Left renal cortex interstitium (tissue), 4 donors: ENCODE measurements at regions not wholly inside any gene's neighbourhood (a gene's known extent, or its start where the extent isn't known, plus 50 kb on each side); places are given as distances from the start of the nearest gene placed in this dataset.
A peak's percentile ranks its signal among the peaks of the same experiment; 100 is the strongest.

ENCODE experiments used
- DNase-seq, 4 donors: peaks; one replicate each; pipeline ENCODE4 v3.0.0-alpha.2; 2013; ENCODE audit warnings: low read depth in 4 of 4, low spot score in 2 of 4, missing footprints in 1 of 4

DNA sequence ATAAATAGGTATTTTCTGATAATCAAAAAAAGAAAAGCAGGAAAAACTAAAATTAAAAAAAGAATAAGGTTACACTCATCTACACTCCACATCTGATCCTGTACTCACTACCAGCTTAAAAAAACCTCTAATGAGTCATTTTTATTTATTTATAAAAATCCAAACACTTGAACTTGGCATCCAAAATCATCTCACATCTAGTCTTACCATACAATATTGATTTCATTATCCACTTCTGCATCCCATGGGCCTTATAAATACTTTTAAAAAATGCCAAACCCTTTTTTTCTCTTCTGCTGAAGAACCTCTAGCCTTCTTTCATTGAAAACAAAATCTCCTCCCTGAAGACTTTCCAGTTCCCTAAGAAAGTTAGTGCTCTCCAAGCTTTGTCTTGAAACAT is 109.7 kb downstream of the TMTC3 start:
- DNase-seq, result no peak

DNA sequence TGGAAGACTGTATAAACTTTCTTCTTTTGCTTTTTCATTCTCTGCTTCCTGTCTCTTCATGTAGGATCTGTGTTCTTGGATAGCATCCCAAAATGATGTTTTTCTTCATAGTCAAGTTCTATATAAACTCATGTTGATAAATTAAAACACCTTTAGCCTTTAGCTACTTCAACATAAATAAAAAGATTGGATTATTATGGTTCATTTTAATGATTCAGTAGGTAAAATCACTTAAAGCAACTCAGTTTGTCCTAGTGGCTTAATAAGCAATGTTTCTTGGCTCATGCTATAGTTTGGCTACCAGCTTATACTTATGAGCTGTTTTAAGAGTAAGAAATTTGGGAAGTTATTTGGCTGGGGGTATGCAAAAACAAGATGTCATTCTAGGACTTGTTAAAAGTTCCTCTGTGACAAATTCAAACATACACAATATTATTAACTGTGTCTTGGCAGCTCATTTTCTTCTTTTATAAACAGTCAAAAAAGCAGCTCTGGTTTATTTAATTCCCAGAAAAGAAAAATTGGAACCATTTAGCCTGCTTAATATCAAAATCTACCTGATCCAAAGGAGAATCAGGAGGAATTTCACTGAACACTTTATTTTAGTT is 111.4 kb downstream of the TMTC3 start:
- DNase-seq, result no peak

DNA sequence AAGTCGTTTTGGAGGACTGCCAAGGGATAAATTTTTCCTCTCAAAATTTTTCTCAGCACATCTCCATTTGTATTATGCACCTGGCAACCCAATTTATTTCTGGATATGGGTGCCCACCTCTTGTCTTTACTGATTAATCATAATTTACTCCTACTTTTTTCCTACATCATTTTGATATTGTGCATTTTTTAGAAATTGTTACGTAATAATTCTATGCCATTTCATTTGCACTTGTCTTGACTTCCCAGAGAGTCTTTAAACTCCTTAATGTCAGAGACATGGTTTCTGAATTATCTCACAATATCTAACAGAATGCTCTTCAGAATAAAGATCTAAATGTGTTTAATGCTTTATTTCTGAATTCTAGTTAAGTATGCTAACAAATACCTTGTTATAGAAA is 113.1 kb downstream of the TMTC3 start:
- DNase-seq, result no peak

DNA sequence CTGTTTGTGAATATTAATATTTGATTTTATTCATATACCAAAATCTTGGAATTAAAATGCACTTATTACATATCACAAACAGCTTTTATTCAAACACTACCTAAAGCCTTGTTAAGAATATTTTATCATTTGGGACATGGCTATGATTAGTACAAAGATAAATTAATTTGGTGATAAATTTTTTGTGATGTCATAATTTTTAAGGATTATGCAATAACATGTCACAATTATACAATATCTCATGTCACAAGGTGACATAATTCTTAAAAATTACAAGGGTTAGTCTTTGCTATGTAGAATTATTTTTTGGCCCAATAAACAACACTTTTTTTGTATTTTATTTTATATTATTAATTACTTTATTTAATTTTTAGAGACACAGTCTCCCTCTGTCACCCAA is 113.7 kb downstream of the TMTC3 start:
- no peak for DNase-seq

DNA sequence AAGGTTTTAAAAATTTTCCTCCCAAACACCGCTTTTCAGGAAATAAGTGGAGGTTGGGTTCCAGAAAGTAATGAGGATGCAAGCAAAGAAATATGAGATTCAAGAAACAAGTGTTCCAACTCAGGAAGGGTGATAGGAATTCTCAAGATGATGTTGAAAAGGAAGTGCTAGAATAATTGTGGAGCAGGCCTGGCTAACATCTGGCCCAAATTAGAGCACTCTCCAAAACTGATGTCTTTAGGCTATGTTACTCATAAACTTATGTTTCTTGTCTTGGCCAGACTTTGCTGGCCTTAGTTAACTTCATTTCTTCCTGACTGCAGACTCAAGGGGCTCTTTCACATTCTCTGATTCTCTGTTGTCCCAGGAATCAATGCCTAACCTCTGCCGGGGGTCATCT is 116.3 kb downstream of the TMTC3 start:
- DNase-seq, result no peak

DNA sequence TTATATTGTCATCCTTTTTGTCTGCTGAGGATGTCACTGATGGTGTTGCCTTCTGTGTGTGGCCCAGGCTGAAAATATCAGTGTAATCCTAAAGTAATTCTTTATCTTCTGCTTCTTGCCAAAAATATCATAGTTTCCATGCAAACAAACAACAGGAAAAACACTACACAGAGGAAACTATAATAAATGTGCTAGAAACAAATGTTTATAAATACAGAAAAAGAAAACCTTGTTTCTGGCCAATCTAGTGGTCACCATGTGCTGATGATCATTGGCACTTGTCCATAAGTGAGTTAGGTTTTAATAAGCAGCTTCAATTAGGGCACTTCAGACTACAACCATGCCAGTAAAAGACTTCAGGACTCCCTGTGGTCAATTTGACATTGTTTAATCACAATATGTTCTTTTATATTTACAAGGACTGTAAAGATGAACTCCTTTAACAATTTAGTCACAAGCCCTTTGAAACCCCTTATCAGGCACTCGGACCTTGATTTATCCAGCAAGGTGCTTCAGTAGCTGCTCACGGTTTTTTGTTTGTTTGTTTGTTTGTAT is 124.8 kb downstream of the TMTC3 start:
- peak in 1 of 4 donors; percentile 2 for DNase-seq

DNA sequence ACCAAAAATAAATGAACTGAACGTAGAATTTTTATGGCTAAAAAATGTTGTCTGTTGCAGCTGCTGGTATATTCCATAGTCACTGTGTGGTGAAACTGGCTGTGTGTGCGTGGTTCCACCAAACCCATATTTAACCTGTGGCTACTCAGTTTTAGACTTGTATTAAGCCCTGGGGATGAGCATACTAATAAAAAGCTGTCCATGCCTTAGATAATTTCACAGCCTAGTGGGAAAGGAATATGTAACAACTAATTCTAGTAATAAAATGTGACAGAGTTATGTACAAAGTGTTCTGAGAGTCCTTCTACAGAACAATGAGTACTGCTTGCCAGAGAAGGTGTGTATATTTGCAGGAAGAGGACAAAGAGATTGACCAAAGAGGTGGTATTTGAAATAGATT is 125.5 kb downstream of the TMTC3 start:
- DNase-seq, result no peak

DNA sequence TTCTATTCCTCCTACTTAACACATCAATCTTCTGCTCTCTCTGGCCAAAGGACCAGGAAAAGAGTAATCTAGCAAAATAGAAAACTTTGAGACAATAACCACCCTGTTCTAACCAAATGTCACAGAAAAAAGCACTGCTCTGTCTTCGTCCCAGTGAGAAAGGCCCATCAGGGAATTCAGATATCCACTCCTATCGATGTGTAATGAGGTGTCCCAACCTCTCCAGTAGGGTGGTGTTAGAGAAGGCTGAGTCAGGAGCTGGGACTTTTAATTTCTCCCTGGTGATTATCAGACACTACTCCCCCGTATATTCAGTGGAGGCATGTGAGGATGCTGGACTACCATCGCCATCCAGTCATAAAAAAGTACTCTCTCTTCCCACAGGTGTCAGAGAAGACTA is 130.3 kb downstream of the TMTC3 start:
- no peak for DNase-seq

DNA sequence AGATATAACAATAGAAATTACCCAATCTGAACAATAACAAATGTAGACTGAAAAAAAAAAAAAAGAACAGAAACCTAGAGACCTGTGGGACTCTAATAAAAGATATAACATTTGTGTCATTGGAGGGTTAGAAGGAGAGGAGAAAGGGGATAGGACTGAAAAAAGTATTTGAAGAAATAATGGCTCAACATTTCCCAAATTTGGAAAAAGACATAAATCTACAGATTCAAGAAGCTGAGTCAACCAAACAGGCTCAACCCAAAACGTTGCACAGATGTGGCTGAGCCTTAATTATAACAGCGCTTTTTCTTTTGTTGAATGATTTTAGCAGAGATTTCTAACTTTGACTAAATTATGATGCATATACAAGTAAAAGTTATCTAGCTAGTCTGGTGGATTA is 131.3 kb downstream of the TMTC3 start:
- no peak for DNase-seq

DNA sequence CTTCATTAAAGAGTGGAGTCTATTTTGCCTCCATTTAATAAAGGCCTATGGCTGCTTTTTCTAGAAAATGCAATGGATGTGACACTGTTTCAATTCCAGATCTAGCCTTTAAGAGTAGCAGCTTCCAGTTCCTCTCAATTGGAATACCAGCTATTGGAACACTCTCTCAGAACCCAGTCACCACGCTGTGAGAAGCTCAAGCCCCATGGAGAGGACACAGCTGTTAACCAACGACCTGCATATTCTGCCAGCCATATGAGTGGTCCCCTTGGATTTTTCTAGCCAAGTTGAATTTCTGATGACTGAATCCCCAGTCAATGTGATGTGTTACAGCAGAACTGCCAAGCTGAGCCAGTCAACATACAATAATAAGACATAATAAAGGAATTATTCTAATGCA is 131.8 kb downstream of the TMTC3 start:
- DNase-seq, result no peak

DNA sequence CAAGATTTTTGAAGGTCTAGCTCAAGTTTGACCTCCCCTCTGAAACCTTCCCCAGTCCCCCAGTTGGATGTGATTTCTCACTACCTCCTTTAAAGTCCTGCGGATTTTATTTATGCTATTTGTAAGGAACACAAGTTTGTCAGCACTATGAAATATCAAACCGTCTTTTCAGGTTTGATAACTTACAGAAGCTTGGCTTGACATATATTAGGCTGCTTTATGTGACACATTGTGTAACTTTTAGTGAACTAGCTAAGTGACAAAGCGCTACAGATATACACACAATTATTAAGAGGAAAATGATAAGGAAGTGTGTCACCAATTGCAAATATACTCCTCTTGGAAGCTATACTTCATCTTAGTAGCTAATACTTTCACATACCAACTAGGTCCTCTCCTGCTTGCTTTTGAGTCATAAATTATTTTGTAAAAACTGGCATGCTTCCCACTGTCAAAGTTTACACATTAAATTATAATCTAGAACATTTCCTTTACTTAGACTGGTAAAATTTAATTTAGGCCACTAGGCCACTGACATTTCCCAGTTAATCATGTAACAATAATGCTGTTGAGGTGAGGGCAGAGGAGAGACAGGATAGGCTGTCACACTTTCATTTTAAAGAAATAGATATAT is 149.5 kb downstream of the TMTC3 start:
- no peak for DNase-seq

DNA sequence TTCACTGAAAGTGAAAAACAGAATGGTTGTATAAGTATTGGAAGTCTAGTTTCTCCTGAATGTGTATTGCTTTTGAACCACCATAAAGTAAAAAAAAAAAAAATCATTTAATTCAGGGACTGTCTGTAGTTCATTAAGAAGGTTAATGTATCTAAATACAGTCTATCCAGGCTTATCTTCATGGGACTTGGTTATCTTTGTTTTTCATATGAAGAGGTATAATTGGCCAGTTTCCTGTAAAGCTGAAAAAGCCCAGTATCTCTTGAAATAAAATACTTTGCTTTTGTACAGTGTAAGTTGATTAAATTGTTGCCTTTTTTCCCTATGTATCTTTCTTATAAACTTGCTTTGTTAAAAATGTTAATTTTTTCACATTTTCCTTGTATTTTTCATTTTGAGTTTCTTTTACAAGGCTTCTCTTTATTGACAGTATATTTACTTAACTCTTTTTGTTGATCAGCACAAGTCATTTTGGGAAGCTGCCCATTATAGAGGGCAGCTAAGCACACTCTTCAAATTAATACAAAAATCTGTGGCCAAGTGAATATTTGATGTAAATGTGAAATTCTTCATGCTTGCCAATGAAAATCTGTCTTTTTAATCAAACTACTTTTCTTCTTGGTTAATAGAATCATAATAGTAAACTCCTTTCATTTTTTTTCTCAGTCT is 156.0 kb downstream of the TMTC3 start:
- no peak for DNase-seq

DNA sequence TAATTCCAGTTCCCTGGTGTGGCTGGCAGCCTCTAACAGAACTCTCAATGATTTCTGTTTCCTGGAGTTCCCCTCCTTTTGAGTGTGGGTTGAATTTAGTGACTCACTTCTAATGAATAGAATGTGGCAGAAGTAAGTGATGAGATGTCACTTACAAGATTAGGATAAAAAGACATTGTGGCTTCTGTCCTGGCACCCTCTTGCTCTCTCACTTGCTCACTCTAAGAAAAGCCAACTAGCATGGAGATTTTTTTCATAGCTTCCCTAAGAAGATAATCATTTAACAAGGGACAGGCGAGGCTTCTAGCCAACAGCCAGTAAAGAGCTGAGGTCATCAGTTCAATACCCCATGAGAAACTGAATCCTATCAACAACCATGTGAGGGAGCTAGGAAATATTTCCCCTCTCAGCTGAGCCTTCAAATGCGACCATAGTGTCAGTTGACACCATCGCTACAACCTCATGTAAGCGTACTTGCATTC is 156.7 kb downstream of the TMTC3 start:
- no peak for DNase-seq

DNA sequence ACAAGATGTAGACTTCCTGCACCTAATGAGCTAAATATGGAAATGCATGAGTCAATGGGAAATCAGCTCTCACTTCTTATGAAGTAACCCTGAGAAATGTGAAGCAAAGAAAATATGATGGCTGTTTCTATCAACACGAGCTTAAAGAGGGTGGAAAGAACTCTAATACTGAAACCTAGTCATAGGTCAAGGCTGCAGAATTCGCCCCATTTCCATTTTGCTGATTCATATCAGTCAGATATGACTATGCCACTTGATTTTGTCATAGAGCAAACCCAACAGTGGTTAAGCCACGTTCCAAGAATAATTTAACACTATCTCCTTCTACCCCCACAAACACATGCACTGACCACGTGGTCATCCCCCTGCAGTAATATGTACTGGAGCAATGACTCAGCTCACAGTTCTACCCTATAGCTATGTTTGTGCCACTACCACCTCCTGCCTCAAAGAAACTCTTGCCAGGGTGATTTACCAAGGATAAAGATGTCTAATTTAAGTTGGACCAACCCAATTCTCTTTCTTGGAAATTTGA is 157.5 kb downstream of the TMTC3 start:
- DNase-seq, result no peak

DNA sequence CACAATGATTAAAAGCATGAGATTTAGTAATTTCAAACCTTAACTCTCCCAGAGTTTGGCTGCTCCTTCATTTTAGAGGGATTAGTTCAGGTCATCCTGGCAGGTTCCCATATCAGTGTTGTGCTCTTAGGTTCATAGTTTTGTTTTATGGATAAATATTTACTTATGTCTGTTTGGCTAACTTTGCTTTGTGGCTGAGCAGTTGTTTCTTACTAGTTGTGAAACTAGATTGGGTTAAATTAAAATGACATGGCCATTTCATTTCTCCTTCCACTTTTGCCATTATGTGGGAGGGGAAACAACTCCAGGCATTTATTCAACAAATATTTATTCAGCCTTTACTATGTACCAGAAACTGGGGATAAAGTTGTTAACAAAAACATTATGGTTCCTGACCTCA is 158.8 kb downstream of the TMTC3 start:
- no peak for DNase-seq

DNA sequence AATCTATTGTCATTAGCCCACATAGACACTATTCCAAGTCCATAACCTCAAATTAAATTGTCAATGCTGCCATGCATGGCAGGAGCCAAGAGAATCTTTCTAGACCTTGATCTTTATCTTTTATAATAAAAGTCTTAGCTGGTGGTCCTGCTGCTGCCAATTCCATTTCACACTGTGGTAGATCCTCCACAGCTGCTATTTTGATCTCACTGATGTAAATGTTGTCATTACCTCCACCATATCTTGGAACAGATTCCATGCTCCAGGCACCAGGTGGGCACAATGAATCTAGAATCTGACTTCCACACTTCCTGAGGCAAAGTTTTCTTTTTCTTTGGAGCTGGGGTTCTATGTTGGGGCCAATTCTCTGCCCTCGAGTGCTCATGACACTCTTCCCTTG is 161.2 kb downstream of the TMTC3 start:
- DNase-seq, result no peak

DNA sequence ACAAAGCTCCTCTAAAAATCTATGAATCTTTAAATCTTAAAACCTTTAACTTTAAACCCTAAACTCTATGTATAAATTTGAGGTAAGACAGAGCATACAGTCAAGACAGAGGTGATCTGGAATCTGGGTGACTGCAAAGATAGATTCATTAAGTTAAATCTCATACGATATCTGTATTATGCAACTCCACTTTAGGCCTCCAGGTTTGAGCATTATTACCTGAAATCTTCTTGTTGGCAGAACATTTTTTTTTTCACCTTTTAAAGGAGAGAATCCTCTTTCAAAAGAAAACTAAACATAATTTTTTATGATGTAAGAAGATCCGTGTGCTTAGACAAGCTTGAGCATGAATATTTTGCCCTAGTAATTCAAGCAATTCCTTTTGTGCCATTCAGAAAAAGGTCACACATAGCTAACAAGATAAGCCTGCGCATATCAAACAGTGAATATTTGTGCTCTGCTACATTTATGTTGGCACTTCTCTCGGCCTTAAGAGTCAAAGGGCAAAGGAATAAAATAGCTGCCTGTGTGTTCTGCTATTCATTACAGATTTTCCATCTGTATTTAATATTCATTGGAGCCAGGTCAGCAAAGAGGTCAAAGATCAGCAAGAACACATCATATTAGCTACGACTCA is 163.3 kb downstream of the TMTC3 start:
- DNase-seq, result no peak

DNA sequence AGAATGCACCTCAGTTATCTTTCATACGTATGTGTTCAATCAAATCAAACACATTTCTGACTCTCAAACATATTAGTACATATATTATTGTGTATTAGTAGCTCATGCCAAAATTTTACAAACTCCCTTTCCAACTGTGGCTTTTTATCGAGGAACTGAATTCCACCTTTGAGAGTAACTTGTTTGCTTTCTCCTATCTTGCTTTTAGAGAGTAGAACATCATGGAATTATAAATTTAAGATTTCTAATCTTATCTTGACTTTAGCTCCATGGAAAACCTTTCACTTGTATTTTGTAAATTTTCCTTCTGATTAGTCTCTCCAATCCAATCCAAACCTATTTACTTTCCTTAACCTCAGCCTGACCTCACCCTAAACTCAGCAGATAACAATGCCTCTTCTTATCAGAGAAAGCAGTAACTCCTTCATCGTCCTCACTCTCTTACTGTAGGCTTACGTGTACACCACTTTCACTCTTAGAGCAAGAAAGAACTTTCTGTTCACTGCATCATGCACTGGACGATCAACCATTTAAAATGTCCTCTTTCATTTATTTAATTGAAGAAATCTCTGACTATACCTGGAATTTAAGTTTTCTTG is 164.5 kb downstream of the TMTC3 start:
- DNase-seq, result no peak

DNA sequence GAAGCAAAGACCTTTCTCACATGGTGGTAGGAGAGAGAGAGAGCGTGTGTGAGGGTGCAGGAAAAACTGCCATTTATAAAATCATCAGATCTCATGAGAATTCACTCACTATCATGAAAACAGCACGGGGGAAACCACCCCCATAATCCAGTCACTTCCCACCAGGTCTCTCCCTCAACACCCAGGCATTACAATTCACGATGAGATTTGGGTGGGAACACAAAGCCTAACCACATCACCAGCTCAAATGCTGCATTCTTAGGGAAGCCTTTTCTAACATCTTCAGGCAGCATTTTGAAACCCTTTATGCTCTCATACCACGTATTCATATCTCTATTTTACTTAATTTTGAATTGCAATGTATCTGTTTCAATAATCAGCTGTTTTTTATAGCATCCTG is 165.9 kb downstream of the TMTC3 start:
- DNase-seq, result no peak

DNA sequence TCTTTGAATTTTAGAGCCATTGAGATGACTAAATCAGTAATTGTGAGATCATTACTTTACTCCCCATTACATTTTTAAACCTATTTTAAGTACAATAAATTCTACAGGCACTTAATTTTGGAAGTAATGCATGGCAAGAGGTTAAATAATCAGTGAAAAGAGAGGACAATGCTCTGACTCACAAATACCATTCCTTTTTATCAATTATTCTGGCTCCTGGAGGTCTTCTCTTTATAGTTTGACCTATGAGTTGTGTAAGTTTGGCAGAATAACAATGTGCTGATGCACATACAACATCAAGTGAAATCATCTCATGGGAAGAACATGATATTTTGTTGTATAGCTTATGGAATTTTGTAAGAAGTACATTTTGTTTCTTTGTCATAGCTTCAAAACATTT is 166.7 kb downstream of the TMTC3 start:
- DNase-seq, result no peak

DNA sequence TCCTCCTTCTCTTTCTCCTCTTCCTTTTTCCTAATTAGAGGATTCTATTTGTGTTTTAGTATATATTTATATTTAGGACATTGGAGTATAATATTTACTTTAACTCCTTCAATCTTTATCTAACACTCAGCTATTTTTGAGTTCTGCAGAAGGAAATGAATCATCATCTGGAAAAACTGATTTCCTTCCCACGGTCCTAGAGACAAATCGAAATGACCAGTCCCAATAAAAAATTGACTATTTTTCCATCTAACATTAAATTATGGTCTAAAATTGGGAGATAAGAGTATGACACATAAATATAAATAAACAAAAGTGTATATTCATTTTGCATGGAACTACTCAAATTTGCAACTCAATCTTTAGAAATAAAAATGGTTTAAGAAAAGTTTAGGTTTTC is 167.4 kb downstream of the TMTC3 start:
- no peak for DNase-seq
